Tibial artery (tissue), 4 donors: ENCODE measurements at regions not wholly inside any gene's neighbourhood (a gene's known extent, or its start where the extent isn't known, plus 50 kb on each side); places are given as distances from the start of the nearest gene placed in this dataset.

Experiments
- DNase-seq, 2 donors: peaks; one replicate each; pipeline ENCODE4 v3.0.0-alpha.2; 2019
- H3K27ac ChIP-seq, 2 donors: fragments of 200-600 bp; sonication (generic) in 1 of 2; 1 replicate in 1 of 2; 2 replicates in 1 of 2; pipeline ENCODE4 v1.5.1; 2018 to 2019; ENCODE audit warnings: mild to moderate bottlenecking in 1 of 2
- H3K27me3 ChIP-seq, 2 donors: fragments of 200-600 bp; sonication (generic) in 1 of 2; one replicate each; pipeline versions ENCODE4 v1.5.1 to v1.6.0; 2016 to 2019
- H3K36me3 ChIP-seq, 3 donors: fragments of 200-600 bp; sonication (generic) in 2 of 3; one replicate each; pipeline ENCODE4 v1.5.1; 2016 to 2019; ENCODE audit warnings: mild to moderate bottlenecking in 2 of 3
- H3K4me1 ChIP-seq, 4 donors: fragments of 200-600 bp; sonication (generic) in 2 of 4; 1 replicate in 3 of 4; 2 replicates in 1 of 4; pipeline ENCODE4 v1.5.1; 2016 to 2019
- H3K4me3 ChIP-seq, 2 donors: fragments of 200-600 bp; sonication (generic) in 1 of 2; 1 replicate in 1 of 2; 2 replicates in 1 of 2; pipeline ENCODE4 v1.5.1; 2018 to 2019; ENCODE audit warnings: mild to moderate bottlenecking in 2 of 2
- H3K9me3 ChIP-seq, 3 donors: fragments of 200-600 bp; sonication (generic) in 1 of 3; one replicate each; pipeline ENCODE4 v1.5.1; 2016 to 2019
- CTCF ChIP-seq, 2 experiments: fragments of 200-600 bp in 1 of 2; fragments of 450-650 bp in 1 of 2; IDR thresholded peaks; one replicate each; pipeline ENCODE4 v1.5.1; 2017 to 2019; ENCODE audit warnings: antibody characterized with exemption in 2 of 2, mild to moderate bottlenecking in 1 of 2, moderate library complexity in 1 of 2
- intact Hi-C: fragments of 100-400 bp; cut with DNase I; formaldehyde crosslinking; loops from one replicate; pipeline ENCODE4 v1.15.0; 2023; ENCODE audit warnings: low total_unique reads

GRCh38 chr4:153076861-153077260 lies 127.4 kb upstream of the TRIM2 start:
- Histone ChIP-seq H3K36me3 (no peaks in the 10 kb centered on the region), H3K9me3 (no peaks in the 10 kb centered on the region), H3K4me1 (no peaks in the 10 kb centered on the region), H3K4me3 (no peak overlapping the region), H3K27ac (no peak overlapping the region), H3K27me3 (no peaks in the 10 kb centered on the region)
- no peak for TF ChIP-seq CTCF (IDR thresholded peaks at IDR 0.05)
- intact Hi-C loops, result no loop called here
- no peak for DNase-seq

GRCh38 chr4:153079857-153080391 lies 124.3 kb upstream of the TRIM2 start:
- Histone ChIP-seq H3K9me3 (no peaks in the 10 kb centered on the region), H3K36me3 (no peaks in the 10 kb centered on the region), H3K4me1 (peaks cover 0 to 5% (median 1%) of the 10 kb centered on the region in 4 donors), H3K27me3 (no peaks in the 10 kb centered on the region), H3K4me3 (no peak overlapping the region), H3K27ac (no peak overlapping the region)
- DNase-seq, result no peak
- intact Hi-C loops, result no loop called here
- TF ChIP-seq CTCF (IDR thresholded peaks at IDR 0.05), result no peak

- intact Hi-C loops, result no loop called here
Observed at GRCh38 chr4:153081006-153081580, 123.2 kb upstream of the TRIM2 start.

GRCh38 chr4:153081693-153082092 lies 122.5 kb upstream of the TRIM2 start:
- DNase-seq, result no peak
- Histone ChIP-seq H3K27me3 (no peaks in the 10 kb centered on the region), H3K27ac (no peak overlapping the region), H3K4me1 (peaks cover 0 to 10% (median 5%) of the 10 kb centered on the region in 4 donors), H3K4me3 (no peak overlapping the region), H3K9me3 (no peaks in the 10 kb centered on the region), H3K36me3 (no peaks in the 10 kb centered on the region)
- intact Hi-C loops, result no loop called here
- TF ChIP-seq CTCF (IDR thresholded peaks at IDR 0.05), result no peak

More at GRCh38 chr4:153081006-153081580, 123.2 kb upstream of the TRIM2 start:
- H3K36me3 ChIP-seq, result no peaks in the 10 kb centered on the region
- DNase-seq, result no peak
- no peak overlapping the region for H3K4me3 ChIP-seq
- H3K4me1 ChIP-seq, result peaks cover 0 to 10% (median 5%) of the 10 kb centered on the region in 4 donors
- no peaks in the 10 kb centered on the region for H3K9me3 ChIP-seq
- no peak for TF ChIP-seq CTCF (IDR thresholded peaks at IDR 0.05)
- no peaks in the 10 kb centered on the region for H3K27me3 ChIP-seq
- no peak overlapping the region for H3K27ac ChIP-seq

GRCh38 chr4:153082322-153083301 lies 121.6 kb upstream of the TRIM2 start:
- Histone ChIP-seq H3K4me1 (peaks cover 0 to 10% (median 5%) of the 10 kb centered on the region in 4 donors), H3K36me3 (no peaks in the 10 kb centered on the region), H3K9me3 (no peaks in the 10 kb centered on the region), H3K27ac (no peak overlapping the region), H3K27me3 (no peaks in the 10 kb centered on the region), H3K4me3 (no peak overlapping the region)
- intact Hi-C loops, result no loop called here
- TF ChIP-seq CTCF (IDR thresholded peaks at IDR 0.05), result no peak
- no peak for DNase-seq
